GM18502 (cell line): ENCODE measurements at regions not wholly inside any gene's neighbourhood (a gene's known extent, or its start where the extent isn't known, plus 50 kb on each side); places are given as distances from the start of the nearest gene placed in this dataset.
"Not testable (repeated sequence)": the region's sequence is repeated elsewhere in the genome, so short reads cannot be mapped to it uniquely, and the experiment has no call there.

Experiments used
- ATAC-seq: cut with Tn5 transposase; IDR thresholded peaks from one replicate; pipeline ENCODE4 v1.9.1; 2021; ENCODE audit warnings: mild to moderate bottlenecking; ENCODE audit not compliant: unreplicated experiment, poor library complexity

- no peak for ATAC-seq
Observed at GRCh38 chr5:94102849-94103248, 361.4 kb upstream of the POU5F2 start.

- not testable (repeated sequence) for ATAC-seq
Observed at GRCh38 chr5:94097384-94097783, 356.0 kb upstream of the POU5F2 start.

GRCh38 chr5:94094793-94095441 lies 353.5 kb upstream of the POU5F2 start:
- no peak for ATAC-seq

DNA sequence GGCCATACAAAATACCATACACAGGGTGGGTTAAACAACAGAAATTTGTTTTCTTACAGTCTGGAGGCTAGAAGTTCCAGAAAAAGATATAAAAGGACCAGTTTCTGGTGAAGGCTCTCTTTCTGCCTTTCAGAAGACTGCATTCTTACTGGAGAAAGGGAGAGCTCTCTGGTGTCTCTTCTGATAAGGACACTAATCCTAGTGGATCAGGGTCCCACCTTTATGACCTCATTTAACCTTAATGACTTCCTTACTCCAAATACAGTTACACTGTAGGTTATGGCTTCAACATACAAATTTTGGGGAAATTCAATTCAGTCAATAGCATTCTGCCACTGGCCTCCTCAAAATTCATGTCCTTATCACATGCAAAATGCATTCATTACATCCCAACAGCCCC lies 351.9 kb upstream of the POU5F2 start:
- ATAC-seq, result no peak

GRCh38 chr5:94086635-94087034 lies 345.2 kb upstream of the POU5F2 start:
- not testable (repeated sequence) for ATAC-seq

DNA sequence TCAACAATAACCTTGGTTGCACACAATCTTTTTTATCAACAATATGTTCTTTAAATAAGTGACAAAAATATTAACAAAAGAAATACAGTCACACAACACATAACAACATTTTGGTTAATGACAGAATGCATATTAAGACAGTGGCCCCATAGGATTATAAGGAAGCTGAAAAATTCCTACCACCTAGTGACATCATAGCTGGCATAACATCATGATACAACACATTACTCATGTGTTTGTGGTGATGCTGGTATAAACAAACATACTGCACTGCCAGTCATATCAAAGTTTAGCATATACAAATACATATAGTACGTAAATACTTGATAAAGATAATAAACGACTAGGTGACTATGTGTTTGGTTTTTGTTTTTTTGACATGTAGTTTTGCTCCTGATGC lies 344.8 kb upstream of the POU5F2 start:
- no peak for ATAC-seq

GRCh38 chr5:94082405-94082804 lies 341.0 kb upstream of the POU5F2 start:
- no peak for ATAC-seq

GRCh38 chr5:94081088-94081487 lies 339.7 kb upstream of the POU5F2 start:
- no peak for ATAC-seq

DNA sequence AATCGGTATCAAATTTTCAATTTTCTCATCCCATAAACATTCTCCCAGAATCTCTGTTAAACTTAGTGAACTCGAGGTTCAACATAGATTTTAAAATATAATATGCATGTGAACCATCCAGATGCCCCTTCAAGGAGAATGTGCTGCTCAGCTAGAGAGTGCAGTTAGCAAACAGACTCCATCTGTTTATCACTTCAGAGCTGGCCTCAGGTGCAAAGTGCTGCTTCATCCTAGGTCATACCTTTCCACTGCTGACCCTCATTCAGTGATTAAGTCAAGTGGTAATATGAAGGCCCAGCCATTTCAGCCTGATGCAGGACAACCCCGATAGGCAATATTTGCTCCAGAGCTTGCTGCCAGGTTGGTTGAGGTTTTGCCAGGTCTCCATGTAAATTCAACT lies 339.0 kb upstream of the POU5F2 start:
- ATAC-seq, result no peak

GRCh38 chr5:94072116-94072515 lies 330.7 kb upstream of the POU5F2 start:
- ATAC-seq, result no peak

DNA sequence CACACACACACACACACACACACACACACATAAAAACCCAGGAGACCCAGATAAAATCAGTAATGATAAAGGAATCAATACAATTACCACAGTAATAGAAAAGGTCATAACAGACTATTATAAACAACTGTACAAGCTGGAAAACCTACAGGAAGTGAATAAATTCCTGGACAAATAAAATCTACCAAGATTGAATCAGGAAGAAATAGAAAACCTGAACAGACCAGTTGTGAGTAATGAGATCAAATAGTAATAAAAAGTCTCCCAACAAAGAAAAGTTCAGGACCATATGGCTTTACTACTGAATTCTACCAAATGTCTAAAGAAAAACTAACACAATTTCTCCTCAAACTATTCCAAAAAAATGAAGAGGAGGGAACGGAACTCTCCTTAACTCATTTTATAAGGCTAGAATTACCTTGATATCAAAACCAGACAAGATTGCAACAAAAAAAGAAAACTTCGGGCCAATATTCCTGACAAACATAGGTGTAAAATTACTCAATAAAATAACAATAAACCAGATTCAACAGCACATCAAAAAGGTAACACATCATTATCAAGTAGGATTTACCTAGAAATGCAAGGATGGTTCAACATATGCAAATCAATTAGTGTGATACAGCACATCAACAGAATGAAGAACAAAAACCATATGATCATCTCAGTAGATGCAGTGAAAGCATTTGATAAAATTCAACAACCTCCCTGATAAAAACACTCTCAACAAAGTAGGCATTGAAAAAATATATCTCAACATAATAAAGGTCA lies 325.2 kb upstream of the POU5F2 start:
- ATAC-seq, result no peak

- ATAC-seq, result no peak
Observed at GRCh38 chr5:94064025-94064424, 322.6 kb upstream of the POU5F2 start.

DNA sequence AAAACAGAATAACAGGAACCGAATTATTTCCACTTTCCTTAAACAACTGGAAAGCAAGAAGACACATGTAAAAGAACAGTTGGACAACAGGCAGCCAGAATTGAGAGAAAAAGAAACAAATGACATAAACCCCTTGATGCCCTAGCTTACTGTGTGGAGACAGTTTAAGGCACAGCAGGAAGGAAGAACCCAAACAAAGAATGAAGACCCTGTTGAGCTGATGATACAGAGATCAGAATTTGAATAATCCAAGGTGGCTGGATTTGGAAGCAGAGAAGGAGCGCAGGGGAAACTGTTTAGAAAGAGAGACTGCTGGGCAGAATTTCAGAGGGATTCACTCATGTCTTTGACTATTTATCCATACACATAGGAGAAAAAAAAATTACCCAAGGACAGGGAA lies 316.3 kb upstream of the POU5F2 start:
- ATAC-seq, result no peak

DNA sequence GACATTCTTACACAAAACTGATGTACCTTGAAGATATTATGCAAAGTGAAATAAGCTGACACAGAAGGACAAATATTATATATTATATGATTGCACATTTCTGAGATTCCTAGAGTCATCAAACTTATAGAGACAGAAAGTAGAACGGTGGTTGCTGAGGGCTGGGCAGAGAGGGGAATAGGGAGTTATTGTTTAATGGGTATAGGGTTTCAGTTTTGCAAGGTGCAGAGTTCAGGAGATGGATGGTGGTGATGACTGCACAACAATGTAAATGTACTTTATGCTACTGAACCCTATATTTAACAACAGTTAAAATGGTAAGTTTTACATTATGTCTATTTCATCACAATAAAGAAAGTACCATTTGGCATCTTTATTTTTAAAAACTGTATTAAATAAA lies 315.8 kb upstream of the POU5F2 start:
- ATAC-seq, result no peak

DNA sequence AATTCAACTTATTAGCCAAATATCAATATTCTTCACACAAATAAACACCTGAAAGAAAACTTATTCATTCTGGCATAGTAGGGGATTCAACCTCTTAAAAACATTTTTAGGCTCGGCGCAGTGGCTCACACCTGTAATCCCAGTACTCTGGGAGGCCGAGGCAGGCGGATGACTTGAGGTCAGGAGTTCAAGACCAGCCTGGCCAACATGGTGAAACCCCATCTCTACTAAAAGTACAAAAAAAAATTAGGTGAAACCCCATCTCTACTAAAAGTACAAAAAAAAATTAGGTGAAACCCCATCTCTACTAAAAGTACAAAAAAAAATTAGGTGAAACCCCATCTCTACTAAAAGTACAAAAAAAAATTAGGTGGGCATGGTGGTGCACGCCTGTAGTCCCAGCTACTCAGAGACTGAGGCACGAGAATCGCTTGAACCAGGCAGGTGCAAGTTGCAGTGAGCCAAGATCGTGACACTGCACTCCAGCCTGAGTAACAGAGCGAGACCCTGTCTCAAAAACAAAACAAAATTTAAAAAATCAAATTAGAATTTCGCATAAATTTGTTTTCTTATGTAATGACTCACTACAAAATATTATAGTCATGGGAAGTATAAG lies 308.0 kb upstream of the POU5F2 start:
- not testable (repeated sequence) for ATAC-seq

- no peak for ATAC-seq
Observed at GRCh38 chr5:94045839-94046782, 304.7 kb upstream of the POU5F2 start.

GRCh38 chr5:94043311-94043710 lies 301.9 kb upstream of the POU5F2 start:
- no peak for ATAC-seq

GRCh38 chr5:94040591-94041148 lies 299.3 kb upstream of the POU5F2 start:
- ATAC-seq, result no peak

GRCh38 chr5:94039101-94039500 lies 297.7 kb upstream of the POU5F2 start:
- no peak for ATAC-seq

DNA sequence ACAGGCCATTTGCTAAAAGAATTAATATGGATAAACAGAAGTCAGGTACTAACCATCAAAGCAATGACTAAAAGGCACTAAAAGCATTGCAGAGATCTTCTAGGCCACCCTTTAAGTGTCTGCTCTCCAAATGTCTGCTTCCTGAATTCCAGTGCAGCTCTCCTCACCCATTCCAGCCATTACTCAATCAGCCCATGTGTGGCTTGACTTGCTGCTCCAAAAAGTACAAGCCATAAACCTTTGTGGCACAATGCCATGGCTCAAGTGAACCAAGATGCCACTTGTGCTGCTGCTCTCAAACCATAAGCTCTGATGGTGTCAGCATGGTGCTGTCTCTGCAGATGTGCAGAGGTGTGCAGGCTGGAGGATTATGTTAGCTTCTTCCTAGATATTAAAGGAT lies 290.2 kb upstream of the POU5F2 start:
- no peak for ATAC-seq
